ENCODE measurements at regions not wholly inside any gene's neighbourhood (a gene's known extent, or its start where the extent isn't known, plus 50 kb on each side); places are given as distances from the start of the nearest gene placed in this dataset.

DNA sequence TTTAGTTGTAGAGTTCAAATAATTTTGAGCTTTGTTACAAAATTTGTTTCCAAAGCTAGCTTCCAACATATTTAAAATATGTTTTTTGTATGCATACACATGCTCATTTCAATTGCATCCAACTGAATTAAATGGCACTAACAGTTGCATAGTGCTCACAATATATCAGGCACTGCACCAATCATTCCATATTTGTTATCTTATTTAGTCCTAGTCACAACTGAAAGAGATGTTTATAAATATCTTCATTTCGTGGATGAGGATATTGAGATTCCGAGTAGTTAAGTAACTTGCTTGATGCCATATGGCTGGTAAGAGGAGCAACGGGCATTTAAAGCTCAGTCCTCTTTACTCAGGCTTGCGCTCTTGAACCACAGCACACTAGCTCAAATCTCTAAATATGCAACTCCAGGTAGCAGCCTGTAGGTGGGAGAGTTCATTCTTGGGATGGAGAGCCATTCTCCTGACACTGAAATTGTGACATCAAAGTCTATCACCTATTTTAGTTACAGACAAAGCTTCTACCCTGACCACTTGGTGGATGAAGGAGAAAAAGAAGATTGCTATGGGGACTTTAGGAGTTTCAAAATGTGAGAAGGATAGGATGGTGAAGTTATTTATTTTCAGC is 118.0 kb upstream of the CA10 start:
- TF ChIP-seq CTCF (IDR thresholded peaks at IDR 0.05; ENCODE audit: low read depth, low read length) (no peak), POLR2A (IDR thresholded peaks at IDR 0.05; ENCODE audit: extremely low read depth, insufficient read length) (no peak), MYC (IDR thresholded peaks at IDR 0.05; ENCODE audit: low read depth, low read length) (no peak)
